ENCODE measurements at regions not wholly inside any gene's neighbourhood (a gene's known extent, or its start where the extent isn't known, plus 50 kb on each side); places are given as distances from the start of the nearest gene placed in this dataset.
"Not testable (repeated sequence)": the region's sequence is repeated elsewhere in the genome, so short reads cannot be mapped to it uniquely, and the experiment has no call there.

DNA sequence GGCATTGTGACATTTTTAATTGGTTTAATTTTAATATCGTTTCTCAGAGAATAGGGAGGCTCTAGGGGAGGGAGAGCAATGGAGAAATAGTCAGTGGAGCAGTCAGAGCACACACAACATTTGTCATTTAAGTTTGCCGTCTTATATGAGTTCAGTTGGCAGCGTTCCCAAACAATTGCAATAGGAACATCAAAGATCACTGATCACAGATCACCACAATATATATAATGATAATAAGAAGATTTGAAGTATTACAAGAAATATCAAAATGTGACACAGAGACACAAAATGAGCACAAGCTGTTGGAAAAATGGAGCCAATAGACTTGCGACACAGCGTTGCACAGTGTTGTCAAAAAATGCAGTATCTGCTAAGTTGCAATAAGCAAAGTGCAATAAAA, 303.7 kb downstream of the CDH19 start:
- DNase-seq (ENCODE audit: low spot score), result no peak
- FAIRE-seq, result no peak

- no peak for DNase-seq (ENCODE audit: low spot score)
- no peak for FAIRE-seq
These were observed 323.4 kb downstream of the CDH19 start for GRCh38 chr18:66280470-66280869.

DNA sequence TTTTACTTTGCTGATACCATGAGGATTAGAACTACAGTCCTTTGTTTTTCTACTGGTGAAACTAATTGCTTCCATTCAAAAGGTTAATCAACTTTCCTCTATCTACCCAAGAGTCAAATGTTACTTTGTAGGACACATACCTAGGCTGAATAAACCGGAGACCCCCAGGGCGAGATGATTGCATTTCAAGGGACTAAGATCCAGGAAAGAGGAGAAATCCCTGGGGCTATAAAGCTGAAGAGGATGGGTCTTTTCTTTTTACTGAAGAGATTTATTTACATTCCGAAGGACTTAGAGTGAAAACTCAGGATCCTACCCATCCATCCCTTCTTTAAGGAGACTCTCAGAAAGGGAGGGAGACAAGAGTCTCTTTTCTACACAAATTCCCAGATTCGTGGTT, 331.9 kb downstream of the CDH19 start:
- DNase-seq (ENCODE audit: low spot score) (no peak), FAIRE-seq (no peak)

GRCh38 chr18:66264130-66264529, 339.8 kb downstream of the CDH19 start:
- FAIRE-seq, result no peak
- DNase-seq (ENCODE audit: low spot score), result no peak

DNA sequence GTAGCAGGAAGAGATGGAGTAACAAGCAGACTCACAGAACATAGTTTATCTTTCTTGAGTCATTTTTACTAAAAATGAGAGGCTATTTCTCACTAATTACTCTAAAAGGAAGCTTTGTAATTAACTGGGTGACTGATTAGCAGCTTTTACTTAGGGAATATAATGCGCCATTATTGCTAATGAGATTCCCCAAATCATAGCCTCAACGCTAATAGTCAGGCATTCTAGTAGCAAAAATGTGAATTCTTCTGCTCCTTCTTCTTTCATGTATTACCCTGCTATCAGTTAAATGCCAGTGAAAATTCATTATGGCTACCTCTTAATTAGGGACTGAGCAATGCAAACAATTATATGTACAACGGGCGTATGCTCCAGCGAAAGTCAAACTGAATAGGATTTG, 349.8 kb downstream of the CDH19 start:
- no peak for FAIRE-seq
- DNase-seq (ENCODE audit: low spot score), result no peak

DNA sequence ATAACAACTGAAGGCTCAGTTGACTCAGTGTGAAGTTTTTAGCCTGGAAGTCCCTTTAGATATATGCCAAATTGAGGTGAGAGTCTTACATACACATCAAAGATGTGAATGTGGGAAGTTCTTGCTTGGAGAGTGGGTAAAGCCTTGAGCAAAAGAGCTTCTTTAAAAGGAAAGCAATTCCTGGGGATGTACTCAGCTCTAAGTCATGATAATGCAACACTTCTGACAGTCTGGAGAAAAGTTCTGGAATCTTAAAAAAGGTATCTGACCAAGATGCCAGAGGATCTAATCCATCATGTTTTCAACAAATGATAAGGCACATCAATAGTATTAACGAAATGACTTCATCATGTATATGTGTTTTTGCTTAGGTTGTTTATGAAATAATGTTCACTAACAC, 351.2 kb downstream of the CDH19 start:
- DNase-seq (ENCODE audit: low spot score) (no peak), FAIRE-seq (no peak)

DNA sequence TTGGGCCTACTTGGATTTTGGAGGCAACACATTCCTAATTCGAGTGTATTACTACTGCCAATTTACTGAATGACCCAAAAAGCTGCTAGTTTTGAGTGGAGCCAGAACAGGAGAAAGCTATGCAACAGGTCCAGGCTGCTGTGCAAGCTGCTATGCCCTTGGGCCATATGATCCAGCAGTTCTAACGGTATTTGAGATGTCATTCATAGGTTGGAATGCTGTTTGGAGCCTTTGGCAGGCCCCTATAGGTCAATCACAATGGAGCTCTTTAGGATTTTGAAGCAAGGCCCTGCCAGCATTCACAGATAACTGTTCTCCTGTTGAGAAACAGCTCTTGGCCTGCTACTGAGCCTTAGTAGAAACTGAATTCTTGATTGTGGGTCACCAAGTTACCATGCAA, 368.7 kb downstream of the CDH19 start:
- no peak for DNase-seq (ENCODE audit: low spot score)
- no peak for FAIRE-seq

DNA sequence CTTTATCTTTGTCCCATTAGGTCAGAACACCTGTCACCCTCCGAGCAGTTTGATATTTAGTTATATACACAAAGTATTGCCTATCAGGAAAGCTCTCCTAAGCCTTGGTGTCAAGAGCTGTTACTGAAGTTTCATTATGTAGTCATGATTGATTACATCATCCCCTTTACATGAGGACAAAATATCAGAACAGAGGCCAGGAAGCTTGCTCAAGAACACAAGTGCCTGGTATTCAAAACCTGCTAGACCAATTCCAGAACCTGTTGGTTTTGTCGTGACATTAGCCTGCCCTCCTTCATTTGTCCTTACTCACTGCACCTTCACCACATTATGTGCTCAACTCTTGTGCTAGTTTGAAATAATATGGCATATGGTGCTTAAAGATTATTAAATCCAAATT, 377.1 kb downstream of the CDH19 start:
- FAIRE-seq, result no peak
- no peak for DNase-seq (ENCODE audit: low spot score)

DNA sequence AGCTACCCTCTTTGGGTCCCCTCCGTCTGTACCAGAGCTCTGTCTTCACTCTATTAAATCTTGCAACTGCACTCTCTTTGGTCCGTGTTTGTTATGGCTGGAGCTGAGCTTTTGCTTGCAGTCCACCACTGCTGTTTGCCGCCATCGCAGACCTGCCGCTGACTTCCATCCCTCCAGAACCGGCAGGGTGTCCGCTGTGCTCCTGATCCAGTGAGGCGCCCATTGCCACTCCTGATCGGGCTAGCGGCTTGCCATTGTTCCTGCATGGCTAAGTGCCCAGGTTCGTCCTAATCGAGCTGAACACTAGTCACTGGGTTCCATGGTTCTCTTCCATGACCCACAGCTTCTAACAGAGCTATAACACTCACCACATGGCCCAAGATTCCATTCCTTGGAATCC, 380.6 kb downstream of the CDH19 start:
- not testable (repeated sequence) for DNase-seq (ENCODE audit: low spot score); FAIRE-seq

GRCh38 chr18:66222174-66222573, 381.7 kb downstream of the CDH19 start:
- FAIRE-seq, result no peak
- DNase-seq (ENCODE audit: low spot score), result no peak

DNA sequence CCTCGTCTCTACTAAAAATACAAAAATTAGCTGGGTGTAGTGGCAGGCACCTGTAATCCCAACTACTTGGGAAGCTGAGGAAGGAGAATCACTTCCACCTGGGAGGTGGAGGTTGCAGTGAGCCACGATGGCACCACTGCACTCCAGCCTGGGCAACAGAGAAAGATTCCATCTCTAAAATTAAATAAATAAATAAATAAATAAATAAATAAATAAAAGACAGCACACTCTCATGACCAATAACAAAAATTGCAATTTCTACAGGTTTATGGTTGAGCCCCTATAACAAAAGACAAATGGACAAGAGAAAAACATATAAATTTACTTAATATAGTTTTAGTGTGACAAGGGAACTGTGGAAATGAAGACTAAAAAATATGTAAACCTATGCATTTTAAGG, 384.1 kb downstream of the CDH19 start:
- DNase-seq (ENCODE audit: low spot score) (no peak), FAIRE-seq (no peak)

DNA sequence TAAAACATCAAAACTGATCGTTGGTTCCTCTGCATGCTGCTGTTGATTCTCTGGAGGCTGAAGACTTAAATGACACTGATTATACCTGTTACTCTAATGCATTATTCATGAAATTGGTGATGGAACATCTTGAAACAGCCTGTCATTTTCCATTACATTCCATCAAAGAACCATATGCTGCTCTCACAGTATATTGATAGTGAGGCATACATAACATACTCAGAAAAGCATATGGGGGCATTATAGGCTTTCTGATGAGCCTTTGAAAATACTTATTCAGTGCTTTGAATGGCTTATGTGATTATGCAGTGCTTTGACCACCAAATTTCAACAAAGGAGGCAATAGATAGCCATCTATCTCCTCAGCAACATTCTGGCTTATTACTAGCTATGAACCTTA, 392.1 kb downstream of the CDH19 start:
- no peak for FAIRE-seq
- no peak for DNase-seq (ENCODE audit: low spot score)

- no peak for FAIRE-seq
- no peak for DNase-seq (ENCODE audit: low spot score)
These were observed 393.0 kb downstream of the CDH19 start for GRCh38 chr18:66210875-66211274.

DNA sequence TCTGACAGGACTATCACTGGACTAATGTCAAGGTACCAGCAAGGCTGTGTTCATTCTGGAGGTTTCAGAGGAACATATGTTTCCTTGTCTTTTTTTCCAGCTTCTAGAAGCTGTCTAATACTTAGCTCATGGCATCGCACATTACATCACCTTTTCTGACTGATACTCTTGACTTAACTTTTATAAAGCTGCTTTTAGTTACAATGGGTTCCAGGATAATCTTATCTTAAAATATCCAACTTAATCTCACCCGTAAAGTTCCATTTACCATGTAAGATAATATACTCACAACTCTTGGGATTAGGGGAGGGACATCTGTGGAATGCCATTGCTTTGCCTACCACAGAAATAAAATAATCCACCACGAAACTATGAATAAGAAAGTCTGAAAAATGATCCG, 394.2 kb downstream of the CDH19 start:
- FAIRE-seq, result no peak

DNA sequence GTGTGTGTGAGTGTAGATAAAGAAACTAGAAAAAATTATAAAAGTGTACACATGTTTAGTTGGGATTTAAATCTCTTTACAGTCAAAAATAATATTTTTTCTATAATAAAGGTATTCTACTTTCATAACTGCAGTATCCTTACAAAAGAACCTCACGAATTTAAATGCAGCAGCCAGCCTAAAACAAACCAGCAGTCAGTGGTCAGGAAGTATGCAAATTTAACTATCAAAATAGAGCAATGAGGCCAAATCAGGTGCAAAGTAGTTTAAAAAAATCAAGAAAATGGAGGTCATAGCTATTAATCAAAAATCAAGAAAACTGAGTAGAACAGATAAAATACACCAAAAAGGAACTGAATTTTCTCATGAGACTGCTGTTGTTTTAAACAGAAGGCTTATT, 407.1 kb downstream of the CDH19 start:
- FAIRE-seq (no peak), DNase-seq (ENCODE audit: low spot score) (no peak)

More for the DNA sequence above, 394.2 kb downstream of the CDH19 start:
- DNase-seq (ENCODE audit: low spot score), result no peak

- FAIRE-seq (no peak), DNase-seq (ENCODE audit: low spot score) (no peak)
These were observed 410.0 kb downstream of the CDH19 start for GRCh38 chr18:66193938-66194337.

GRCh38 chr18:66193394-66193793, 410.5 kb downstream of the CDH19 start:
- FAIRE-seq (no peak), DNase-seq (ENCODE audit: low spot score) (no peak)

DNA sequence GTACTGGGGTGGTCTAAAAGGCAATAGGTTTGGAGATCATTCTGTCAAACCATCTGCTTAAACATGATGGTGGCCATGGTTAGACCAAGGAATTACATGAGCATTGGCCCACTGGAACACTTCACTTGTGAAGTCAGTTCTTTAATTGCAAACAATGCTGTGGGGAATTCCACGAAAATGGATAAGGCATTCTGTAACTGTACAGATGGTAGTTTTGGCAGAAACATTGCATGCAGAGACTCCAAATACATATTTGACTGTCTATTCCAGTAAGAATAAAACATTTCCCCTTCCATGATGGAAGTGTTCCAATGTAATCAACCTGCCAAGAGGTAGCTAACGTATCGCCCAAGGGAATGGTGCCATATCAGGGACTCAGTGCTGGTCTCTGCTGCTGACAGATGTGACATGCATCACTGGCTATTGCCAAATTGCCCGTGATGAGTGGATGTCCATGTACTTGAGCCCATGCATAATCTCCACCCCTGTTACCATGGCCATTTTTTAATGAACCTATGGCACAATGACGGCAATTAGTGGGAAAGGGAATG, 417.9 kb downstream of the CDH7 start:
- FAIRE-seq, result no peak
- DNase-seq (ENCODE audit: low spot score), result no peak

DNA sequence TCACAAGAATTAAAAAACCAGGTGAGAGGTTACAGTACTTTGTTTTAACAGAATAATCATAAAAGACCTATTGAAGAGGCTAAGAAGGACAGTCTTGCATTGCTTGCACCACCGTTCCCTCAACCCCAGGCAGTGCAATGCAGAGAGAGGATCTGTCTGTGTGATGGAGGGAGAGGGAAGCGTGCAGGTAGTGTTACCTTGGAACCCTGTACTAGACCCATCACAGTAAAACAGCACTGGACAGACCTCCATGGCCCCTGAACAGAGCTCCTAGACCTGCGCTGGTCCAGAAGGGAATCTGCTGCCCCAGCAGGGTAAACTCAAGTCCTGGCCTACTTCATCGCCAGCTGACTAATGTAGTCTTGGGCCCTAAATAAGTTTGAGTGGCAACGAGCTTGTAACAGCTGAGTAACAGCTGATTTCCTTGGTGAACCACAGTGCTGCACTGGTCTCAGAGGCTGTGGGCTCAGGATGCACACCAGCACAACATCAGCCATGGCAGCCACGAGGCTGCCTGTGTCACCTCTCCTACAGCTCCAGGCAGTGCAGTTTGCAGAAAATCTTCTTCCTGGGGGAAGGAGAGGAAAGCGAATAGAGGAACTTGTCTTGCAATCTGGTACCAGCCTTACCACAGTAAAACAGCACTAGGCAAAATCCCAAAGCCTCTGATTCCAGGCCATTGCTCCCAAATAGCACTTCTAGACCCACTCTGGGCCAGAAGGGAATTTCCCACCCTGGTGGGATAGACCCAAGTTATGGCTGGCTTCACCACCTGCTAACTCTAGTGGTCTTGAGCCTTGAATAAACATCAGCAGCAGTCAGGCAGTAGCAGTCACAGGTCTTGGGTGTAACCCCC, 417.2 kb downstream of the CDH7 start:
- no peak for FAIRE-seq
- DNase-seq (ENCODE audit: low spot score), result no peak

- DNase-seq (ENCODE audit: low spot score) (no peak), FAIRE-seq (no peak)
These were observed 409.2 kb downstream of the CDH7 start for GRCh38 chr18:66160007-66160406.

DNA sequence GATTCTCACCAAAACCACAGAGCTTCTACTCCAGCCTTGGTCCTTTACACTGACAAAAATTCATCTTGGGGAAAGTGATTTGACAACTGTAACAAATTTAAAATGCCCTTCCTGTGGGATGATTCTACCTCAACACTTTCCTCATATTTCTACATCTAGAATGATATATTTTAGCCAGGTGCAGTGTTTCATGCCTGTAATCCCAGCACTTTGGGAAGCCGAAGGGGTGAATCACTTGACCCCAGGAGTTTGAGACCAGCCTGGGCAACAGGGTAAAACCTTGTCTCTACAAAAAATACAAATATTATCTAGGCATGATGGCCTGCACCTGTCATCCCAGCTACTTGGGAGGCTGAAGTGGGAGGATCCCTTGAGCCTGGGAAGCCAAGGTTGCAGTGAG, 408.6 kb downstream of the CDH7 start:
- DNase-seq (ENCODE audit: low spot score), result no peak
- FAIRE-seq, result no peak

- FAIRE-seq, result no peak
- DNase-seq (ENCODE audit: low spot score), result no peak
These were observed 406.3 kb downstream of the CDH7 start for GRCh38 chr18:66156946-66157687.

DNA sequence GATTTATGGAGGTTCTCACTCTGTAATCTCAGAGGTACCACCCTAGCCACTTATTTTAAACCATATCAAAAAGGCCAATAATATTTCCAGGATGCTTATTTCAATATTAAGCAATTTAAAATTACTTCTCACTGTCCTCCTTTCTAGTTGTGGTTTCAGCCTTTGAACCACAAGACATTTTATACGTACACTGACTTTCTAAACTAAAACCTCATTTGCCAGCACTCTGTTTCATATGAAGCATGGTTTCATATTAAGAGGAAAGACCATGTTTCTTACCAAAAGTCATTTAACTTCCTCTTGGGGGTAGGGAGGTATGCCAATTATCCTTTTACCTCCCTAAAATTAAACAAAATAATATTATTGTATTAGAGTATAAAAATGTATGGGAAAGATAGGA, 399.8 kb downstream of the CDH7 start:
- no peak for DNase-seq (ENCODE audit: low spot score)
- no peak for FAIRE-seq
